A549 (cell line): ENCODE measurements at regions not wholly inside any gene's neighbourhood (a gene's known extent, or its start where the extent isn't known, plus 50 kb on each side); places are given as distances from the start of the nearest gene placed in this dataset.

ENCODE experiments used
- BHLHE40 ChIP-seq: IDR thresholded peaks from 2 replicates; pipeline ENCODE4 v1.6.1; 2012; ENCODE audit warnings: low read depth, low read length, inconsistent platforms
- CBX2 ChIP-seq: fragments of 200-600 bp; sonication (generic); IDR thresholded peaks from 2 replicates; pipeline ENCODE4 v1.6.1; 2016; ENCODE audit warnings: low read depth, mild to moderate bottlenecking, borderline replicate concordance
- CEBPB ChIP-seq, 2 experiments: fragments of >200 bp in 1 of 2; sonication (Bioruptor Twin) in 1 of 2; formaldehyde crosslinking in 1 of 2; IDR thresholded peaks; 2 replicates each; pipeline ENCODE4 v1.6.1; 2012 to 2016
- CTCF ChIP-seq: fragments of >200 bp; sonication (Bioruptor Twin); formaldehyde crosslinking; IDR thresholded peaks from 3 replicates; pipeline ENCODE4 v1.5.1; 2016
- E2F6 ChIP-seq: IDR thresholded peaks from 2 replicates; pipeline ENCODE4 v1.6.1; 2012; ENCODE audit warnings: low read depth, borderline replicate concordance
- EP300 ChIP-seq, 2 experiments: fragments of >200 bp; sonication (Bioruptor Twin); formaldehyde crosslinking; IDR thresholded peaks; 2 replicates in 1 of 2; 3 replicates in 1 of 2; pipeline ENCODE4 v1.6.1; 2016 to 2017
- JUN ChIP-seq, 2 experiments: fragments of >200 bp; sonication (Bioruptor Twin); formaldehyde crosslinking; IDR thresholded peaks; 2 replicates in 1 of 2; 3 replicates in 1 of 2; pipeline ENCODE4 v1.6.1; 2016 to 2017
- MYC ChIP-seq: IDR thresholded peaks from 2 replicates; pipeline ENCODE4 v1.6.1; 2012; ENCODE audit warnings: mild to moderate bottlenecking, inconsistent platforms, low read length, improper control_type of control experiment, borderline replicate concordance
- PBX3 ChIP-seq: IDR thresholded peaks from 2 replicates; pipeline ENCODE4 v1.6.1; 2012
- POLR2A ChIP-seq: IDR thresholded peaks from 2 replicates; pipeline ENCODE4 v1.6.1; 2012; ENCODE audit warnings: mild to moderate bottlenecking, low read length
- SMC3 ChIP-seq: fragments of >200 bp; sonication (Bioruptor Twin); formaldehyde crosslinking; IDR thresholded peaks from 3 replicates; pipeline ENCODE4 v1.6.1; 2018; ENCODE audit warnings: inconsistent platforms
- USF2 ChIP-seq: fragments of 450-650 bp; IDR thresholded peaks from 2 replicates; pipeline ENCODE4 v1.6.1; 2014; ENCODE audit warnings: antibody characterized with exemption
- ZNF302 ChIP-seq: fragments of 250-450 bp; sonication (Bioruptor Pico); IDR thresholded peaks from 2 replicates; pipeline ENCODE4 v1.9.0; 2021; ENCODE audit warnings: inconsistent platforms, mild to moderate bottlenecking, moderate library complexity

GRCh38 chr14:71498212-71498611 lies 434.0 kb upstream of the RGS6 start:
- TF ChIP-seq EP300 (IDR thresholded peaks at IDR 0.05) (no peak), CTCF (no peak), CBX2 (no peak), BHLHE40 (no peak), E2F6 (no peak), ZNF302 (CRISPR knock-in tag) (no peak), USF2 (no peak), SMC3 (no peak), POLR2A (no peak), CEBPB (IDR thresholded peaks at IDR 0.05) (no peak), MYC (no peak), JUN (IDR thresholded peaks at IDR 0.05) (no peak), PBX3 (no peak)
